Stomach (tissue), 8 donors: ENCODE measurements at regions not wholly inside any gene's neighbourhood (a gene's known extent, or its start where the extent isn't known, plus 50 kb on each side); places are given as distances from the start of the nearest gene placed in this dataset.

Experiments used
- DNase-seq, 2 donors: peaks; one replicate each; pipeline versions ENCODE4 v3.0.0 to v3.0.0-alpha.2; 2013 to 2019
- H3K27ac ChIP-seq, 5 donors: fragments of 200-600 bp in 4 of 5; sonication (generic) in 4 of 5; one replicate each; pipeline ENCODE4 v1.5.1; 2013 to 2019; ENCODE audit warnings: mild to moderate bottlenecking in 1 of 5, moderate library complexity in 1 of 5
- H3K27me3 ChIP-seq, 3 donors: fragments of 200-600 bp; sonication (generic); one replicate each; pipeline ENCODE4 v1.5.1; 2017 to 2019; ENCODE audit warnings: mixed run types in 1 of 3
- H3K36me3 ChIP-seq, 4 donors: fragments of 200-600 bp; sonication (generic); 1 replicate in 3 of 4; 2 replicates in 1 of 4; pipeline ENCODE4 v1.5.1; 2016 to 2019
- H3K4me1 ChIP-seq, 4 donors: fragments of 200-600 bp; sonication (generic); one replicate each; pipeline ENCODE4 v1.5.1; 2016 to 2019
- H3K4me3 ChIP-seq, 4 donors: fragments of 200-600 bp; sonication (generic) in 3 of 4; one replicate each; pipeline ENCODE4 v1.5.1; 2016 to 2019; ENCODE audit warnings: mild to moderate bottlenecking in 1 of 4
- H3K9me3 ChIP-seq, 4 donors: fragments of 200-600 bp; sonication (generic); one replicate each; pipeline ENCODE4 v1.5.1; 2016 to 2019
- EP300 ChIP-seq: sonication (generic); formaldehyde crosslinking; IDR thresholded peaks from one replicate; pipeline ENCODE4 v1.6.1; 2017; ENCODE audit warnings: antibody characterized with exemption
- POLR2A ChIP-seq, 4 donors: fragments of 450-650 bp; IDR thresholded peaks; one replicate each; pipeline ENCODE4 v1.6.1; 2016; ENCODE audit warnings: antibody characterized with exemption in 4 of 4, control low read depth in 2 of 4, mild to moderate bottlenecking in 1 of 4, moderate library complexity in 1 of 4
- POLR2AphosphoS5 ChIP-seq, 3 donors: sonication (generic); formaldehyde crosslinking; IDR thresholded peaks; one replicate each; pipeline ENCODE4 v1.6.1; 2016; ENCODE audit warnings: antibody characterized with exemption in 3 of 3
- WGBS, 5 donors: extraction: QIAGEN DNeasy Blood & Tissue Kit in 3 of 5; methylation state at CpG; one replicate each; pipeline versions ENCODE4 v1.1.5 to v1.1.7; 2013 to 2018; 5-methylcytosine and 5-hydroxymethylcytosine counted together
- intact Hi-C: fragments of 100-400 bp; cut with DNase I; formaldehyde crosslinking; loops from one replicate; pipeline ENCODE4 v1.15.1; 2023; ENCODE audit warnings: low total_unique reads
- TF ChIP-seq, protein P1 (sequence below), 7 experiments: fragments of 450-650 bp in 4 of 7; fragments of 200-600 bp in 3 of 7; sonication (generic) in 3 of 7; IDR thresholded peaks; one replicate each; pipeline ENCODE4 v1.5.1; 2016 to 2019; ENCODE audit warnings: antibody characterized with exemption in 7 of 7, control low read depth in 2 of 7, mild to moderate bottlenecking in 1 of 7
- donor health status: healthy with polysubstance abuse.
- donor health status: Bipolar disorder and iron deficiency.
- donor health status: healthy.

DNA sequence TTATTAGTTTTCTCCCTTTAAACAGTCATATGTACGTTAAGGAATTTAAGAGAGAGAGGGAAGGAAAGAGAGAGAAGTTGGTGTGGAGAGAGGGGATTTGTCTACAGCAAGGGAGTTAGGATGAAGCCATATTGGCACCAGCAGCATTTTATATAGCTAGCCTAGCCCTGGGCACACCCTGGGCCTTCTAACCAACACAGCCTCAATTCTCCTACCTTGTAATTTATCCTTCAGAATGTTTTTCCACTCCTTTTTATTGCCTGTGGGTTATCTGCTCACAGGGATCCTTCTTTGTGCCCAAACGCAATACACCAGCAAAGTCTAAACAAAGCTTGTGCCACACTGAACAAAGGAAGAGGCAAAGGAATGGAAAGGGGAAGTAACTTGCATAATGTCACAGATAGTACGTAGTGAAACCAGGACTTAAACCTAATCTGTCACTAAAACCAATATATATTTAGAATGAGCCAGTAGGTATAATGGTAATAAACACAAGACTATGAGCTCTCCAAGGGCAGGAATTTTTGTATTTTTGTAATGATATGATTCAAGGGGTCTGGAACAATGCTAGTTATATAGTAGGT is 613.8 kb upstream of the TENM4 start:
- intact Hi-C loops: no loop called here
- no peak for DNase-seq
- H3K36me3 ChIP-seq: no peaks in the 10 kb centered on the region
- no peak overlapping the region for H3K27ac ChIP-seq
- no peak overlapping the region for H3K4me3 ChIP-seq
- H3K4me1 ChIP-seq: no peaks in the 10 kb centered on the region
- TF ChIP-seq EP300: no peak
- no peak for TF ChIP-seq POLR2AphosphoS5 (IDR thresholded peaks at IDR 0.05)
- no peak for TF ChIP-seq POLR2A (IDR thresholded peaks at IDR 0.05)
- TF ChIP-seq, protein P1, sequence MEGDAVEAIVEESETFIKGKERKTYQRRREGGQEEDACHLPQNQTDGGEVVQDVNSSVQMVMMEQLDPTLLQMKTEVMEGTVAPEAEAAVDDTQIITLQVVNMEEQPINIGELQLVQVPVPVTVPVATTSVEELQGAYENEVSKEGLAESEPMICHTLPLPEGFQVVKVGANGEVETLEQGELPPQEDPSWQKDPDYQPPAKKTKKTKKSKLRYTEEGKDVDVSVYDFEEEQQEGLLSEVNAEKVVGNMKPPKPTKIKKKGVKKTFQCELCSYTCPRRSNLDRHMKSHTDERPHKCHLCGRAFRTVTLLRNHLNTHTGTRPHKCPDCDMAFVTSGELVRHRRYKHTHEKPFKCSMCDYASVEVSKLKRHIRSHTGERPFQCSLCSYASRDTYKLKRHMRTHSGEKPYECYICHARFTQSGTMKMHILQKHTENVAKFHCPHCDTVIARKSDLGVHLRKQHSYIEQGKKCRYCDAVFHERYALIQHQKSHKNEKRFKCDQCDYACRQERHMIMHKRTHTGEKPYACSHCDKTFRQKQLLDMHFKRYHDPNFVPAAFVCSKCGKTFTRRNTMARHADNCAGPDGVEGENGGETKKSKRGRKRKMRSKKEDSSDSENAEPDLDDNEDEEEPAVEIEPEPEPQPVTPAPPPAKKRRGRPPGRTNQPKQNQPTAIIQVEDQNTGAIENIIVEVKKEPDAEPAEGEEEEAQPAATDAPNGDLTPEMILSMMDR (IDR thresholded peaks at IDR 0.05): no peak
- no peaks in the 10 kb centered on the region for H3K27me3 ChIP-seq
- 69 to 81% (median 72%) methylated on average over 3 of the region's 3 CpGs for WGBS, 5 donors
- H3K9me3 ChIP-seq: no peaks in the 10 kb centered on the region

DNA sequence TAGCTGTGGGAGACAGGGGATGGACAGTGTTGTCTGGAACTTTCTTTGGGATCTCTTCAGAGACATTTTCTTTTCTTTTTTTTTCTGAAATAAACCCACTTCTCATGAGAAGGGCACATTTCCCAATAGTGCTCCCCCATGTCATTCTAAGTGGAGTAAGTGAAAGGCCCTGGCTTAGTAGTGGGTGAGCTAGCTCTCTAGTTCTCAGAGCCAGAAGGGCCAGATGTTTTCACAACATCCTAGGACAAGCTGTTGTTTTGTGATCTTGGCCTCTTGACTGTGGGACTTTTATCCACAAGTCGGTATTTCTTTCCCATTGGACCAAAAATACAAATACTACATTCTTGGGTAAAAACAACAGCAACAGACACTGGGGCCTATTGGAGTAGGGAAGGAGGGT is 607.7 kb upstream of the TENM4 start:
- WGBS, 5 donors: 62 to 85% (median 78%) methylated on average over 1 of the region's 1 CpG
- Histone ChIP-seq H3K36me3 (no peaks in the 10 kb centered on the region), H3K4me3 (no peak overlapping the region), H3K27ac (no peak overlapping the region), H3K9me3 (no peaks in the 10 kb centered on the region), H3K27me3 (no peaks in the 10 kb centered on the region), H3K4me1 (no peaks in the 10 kb centered on the region)
- DNase-seq: no peak
- intact Hi-C loops: no loop called here
- TF ChIP-seq POLR2AphosphoS5 (IDR thresholded peaks at IDR 0.05) (no peak), EP300 (no peak), POLR2A (IDR thresholded peaks at IDR 0.05) (no peak)
- TF ChIP-seq, protein P1 (IDR thresholded peaks at IDR 0.05): no peak

DNA sequence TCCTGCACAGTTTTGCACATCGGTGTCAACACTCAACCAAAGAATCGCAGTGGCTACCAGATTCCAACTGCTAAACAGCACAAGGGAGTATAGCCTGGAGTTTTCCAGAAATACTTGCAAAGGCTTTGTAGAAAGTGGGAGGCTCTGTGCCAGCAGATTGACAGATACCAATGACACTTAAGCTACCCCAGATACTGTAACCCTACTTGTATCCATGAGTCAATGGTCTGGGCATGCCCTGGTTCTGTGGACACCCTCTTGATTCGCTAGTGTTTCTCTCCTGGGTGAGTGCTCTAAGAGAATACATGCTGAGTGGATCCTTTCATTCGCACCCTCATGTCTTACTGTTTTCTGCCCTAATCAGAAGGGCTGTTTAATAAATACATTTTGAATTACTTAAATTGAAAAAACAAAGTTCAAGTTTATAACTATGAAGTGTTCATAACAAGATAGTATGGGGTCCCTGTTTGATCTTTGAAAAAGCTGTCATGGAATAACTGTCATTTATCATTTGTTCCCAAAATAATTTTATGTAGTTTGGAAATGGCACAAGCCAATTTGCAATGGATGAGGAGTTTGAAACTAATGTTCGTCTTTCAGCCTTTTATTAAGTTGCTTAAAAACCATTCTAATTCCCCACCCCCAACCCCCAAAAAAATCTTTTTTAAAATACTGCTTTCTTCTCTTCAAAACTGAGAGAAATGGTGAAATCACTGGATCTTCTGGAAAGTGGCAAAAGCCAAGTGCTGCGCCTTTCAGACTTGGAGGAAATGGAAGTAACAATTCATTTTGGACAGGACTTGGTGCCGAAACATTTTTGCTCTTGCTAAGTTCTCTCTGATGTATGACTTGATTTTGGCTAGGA is 600.5 kb upstream of the TENM4 start:
- WGBS, 5 donors: 83 to 94% (median 86%) methylated on average over 7 of the region's 7 CpGs
- intact Hi-C loops: no loop called here
- TF ChIP-seq POLR2AphosphoS5 (IDR thresholded peaks at IDR 0.05) (no peak), POLR2A (IDR thresholded peaks at IDR 0.05) (no peak), EP300 (no peak)
- TF ChIP-seq, protein P1 (IDR thresholded peaks at IDR 0.05): no peak
- Histone ChIP-seq H3K36me3 (no peaks in the 10 kb centered on the region), H3K4me1 (no peaks in the 10 kb centered on the region), H3K27me3 (no peaks in the 10 kb centered on the region), H3K27ac (no peak overlapping the region), H3K4me3 (no peak overlapping the region), H3K9me3 (no peaks in the 10 kb centered on the region)
- no peak for DNase-seq

DNA sequence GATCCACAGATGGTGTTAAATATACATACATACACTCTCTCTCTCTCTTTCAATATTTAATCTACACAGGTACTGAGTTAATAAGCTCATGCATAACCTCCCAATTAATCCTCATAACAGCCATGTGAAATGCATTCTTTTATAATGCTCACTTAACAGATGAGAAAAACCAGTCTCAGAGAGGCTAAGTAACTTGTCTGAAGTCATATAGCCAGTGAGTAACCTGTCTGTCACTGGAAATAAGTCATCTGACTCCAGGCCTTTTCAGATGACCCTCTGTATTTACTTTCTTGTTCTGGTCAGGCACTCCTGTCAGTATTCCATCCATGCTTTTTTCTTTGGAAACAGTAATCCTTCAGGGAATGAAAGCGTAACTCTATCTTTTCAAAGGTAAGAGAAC is 594.0 kb upstream of the TENM4 start:
- Histone ChIP-seq H3K4me3 (no peak overlapping the region), H3K9me3 (no peaks in the 10 kb centered on the region), H3K27ac (no peak overlapping the region), H3K36me3 (no peaks in the 10 kb centered on the region), H3K27me3 (no peaks in the 10 kb centered on the region), H3K4me1 (no peaks in the 10 kb centered on the region)
- intact Hi-C loops: no loop called here
- 81 to 98% (median 93%) methylated on average over 1 of the region's 1 CpG for WGBS, 5 donors
- TF ChIP-seq, protein P1 (IDR thresholded peaks at IDR 0.05): no peak
- TF ChIP-seq POLR2A (IDR thresholded peaks at IDR 0.05) (no peak), POLR2AphosphoS5 (IDR thresholded peaks at IDR 0.05) (no peak), EP300 (no peak)
- no peak for DNase-seq
